MCF 10A (cell line): ENCODE measurements at regions not wholly inside any gene's neighbourhood (a gene's known extent, or its start where the extent isn't known, plus 50 kb on each side); places are given as distances from the start of the nearest gene placed in this dataset.

ENCODE experiments used
- BruUV-seq: library from RNA; stranded (reverse); fragments of 400-500 nt; replicated peaks from 2 replicates; lab custom pipeline; 2021; lab: Mats Ljungman, UMichigan
- CTCF ChIA-PET: fragments of 300-600 bp; sonication (Branson Sonifier 250); formaldehyde crosslinking; extraction: SDS; loops from one replicate; lab custom pipeline; 2021; ENCODE audit warnings: antibody characterized with exemption, inconsistent platforms; lab: Yijun Ruan, JAX
- POLR2A ChIA-PET: fragments of 300-600, 350-650 bp; sonication (Branson Sonifier 250); formaldehyde crosslinking; extraction: SDS; loops from one replicate; lab custom pipeline; 2020; ENCODE audit warnings: antibody characterized with exemption, inconsistent platforms; lab: Yijun Ruan, JAX
- DNase-seq: peaks from one replicate; pipeline ENCODE4 v3.0.0-alpha.2; 2018; ENCODE audit not compliant: unreplicated experiment
- H3K27ac Mint-ChIP-seq: one replicate; pipeline ENCODE4 v1.8.0; 2022; ENCODE audit warnings: mild to moderate bottlenecking, low read depth, mixed read lengths; ENCODE audit not compliant: unreplicated experiment
- H3K27me3 Mint-ChIP-seq: one replicate; pipeline ENCODE4 v1.8.0; 2022; ENCODE audit warnings: mixed read lengths; ENCODE audit not compliant: insufficient read depth, unreplicated experiment
- H3K36me3 Mint-ChIP-seq: one replicate; pipeline ENCODE4 v1.8.0; 2022; ENCODE audit warnings: mild to moderate bottlenecking, moderate library complexity, mixed read lengths; ENCODE audit not compliant: insufficient read depth, unreplicated experiment
- H3K4me1 Mint-ChIP-seq: one replicate; pipeline ENCODE4 v1.8.0; 2022; ENCODE audit warnings: mixed read lengths; ENCODE audit not compliant: insufficient read depth, unreplicated experiment
- H3K4me3 Mint-ChIP-seq: one replicate; pipeline ENCODE4 v1.8.0; 2022; ENCODE audit warnings: mild to moderate bottlenecking, moderate library complexity, mixed read lengths; ENCODE audit not compliant: unreplicated experiment
- H3K9me3 Mint-ChIP-seq: one replicate; pipeline ENCODE4 v1.8.0; 2022; ENCODE audit warnings: mixed read lengths; ENCODE audit not compliant: unreplicated experiment
- CTCF ChIP-seq: fragments of 200-600 bp; IDR thresholded peaks from one replicate; pipeline ENCODE4 v1.8.0; 2022; ENCODE audit warnings: antibody characterized with exemption, mild to moderate bottlenecking; ENCODE audit not compliant: unreplicated experiment
- intact Hi-C: fragments of 100-400 bp; cut with micrococcal nuclease; formaldehyde crosslinking; loops from 2 replicates; pipeline ENCODE4 v1.14.1; 2022

GRCh38 chr1:187129132-187129531, 300.4 kb downstream of the PLA2G4A start:
- no peak overlapping the region for H3K4me3 Mint-ChIP-seq
- H3K27ac Mint-ChIP-seq: no peak overlapping the region
- H3K4me1 Mint-ChIP-seq: no peaks in the 10 kb centered on the region
- H3K36me3 Mint-ChIP-seq: no peaks in the 10 kb centered on the region
- BruUV-seq: no TSS peak
- TF ChIP-seq CTCF: no peak
- H3K27me3 Mint-ChIP-seq: no peaks in the 10 kb centered on the region
- no peak for DNase-seq
- CTCF ChIA-PET: no interaction called here
- intact Hi-C loops: no loop called here
- no peaks in the 10 kb centered on the region for H3K9me3 Mint-ChIP-seq
- POLR2A ChIA-PET: no interaction called here

DNA sequence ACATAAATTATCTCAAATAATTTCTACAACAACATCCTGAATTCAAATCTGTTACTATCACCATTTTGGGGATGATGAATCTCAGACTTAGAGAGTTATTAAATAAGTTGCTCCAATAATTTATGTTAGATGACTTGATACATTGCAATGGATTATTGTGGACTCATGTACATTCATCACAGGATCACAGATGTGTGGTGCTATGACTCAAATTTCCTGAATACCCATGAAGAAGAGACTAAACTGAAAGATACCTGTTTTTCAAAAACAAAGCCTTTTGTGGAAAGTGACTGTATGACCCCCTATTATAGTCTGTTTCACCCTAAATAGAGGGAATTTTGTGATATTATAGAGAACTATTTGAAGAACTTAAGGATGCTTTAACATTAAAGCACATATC, 315.0 kb downstream of the PLA2G4A start:
- Mint-ChIP-seq H3K27ac (no peak overlapping the region), H3K36me3 (no peaks in the 10 kb centered on the region), H3K9me3 (peaks cover 7% of the 10 kb centered on the region), H3K4me3 (no peak overlapping the region), H3K4me1 (no peaks in the 10 kb centered on the region), H3K27me3 (no peaks in the 10 kb centered on the region)
- intact Hi-C loops: no loop called here
- DNase-seq: no peak
- BruUV-seq: no TSS peak
- TF ChIP-seq CTCF: no peak
- ChIA-PET POLR2A (no interaction called here), CTCF (no interaction called here)

DNA sequence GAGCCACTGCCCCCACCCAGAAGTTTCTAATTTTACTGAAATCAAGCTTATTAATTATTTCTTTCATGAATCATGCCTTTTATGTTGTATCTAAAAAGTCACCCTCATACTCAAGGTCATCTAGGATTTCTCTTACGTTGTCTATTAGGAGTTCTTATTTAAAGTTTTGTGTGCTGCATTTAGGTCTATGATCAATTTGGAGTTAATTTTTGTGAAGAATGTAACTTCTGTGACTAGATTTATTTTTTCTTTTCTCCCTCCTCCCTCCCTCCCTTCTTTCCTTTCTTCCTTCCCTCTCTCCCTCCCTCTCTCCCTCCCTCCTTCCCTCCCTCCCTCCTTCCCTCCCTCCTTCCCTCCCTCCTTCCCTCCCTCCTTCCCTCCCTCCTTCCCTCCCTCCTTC, 317.6 kb downstream of the PLA2G4A start:
- Mint-ChIP-seq H3K27me3 (no peaks in the 10 kb centered on the region), H3K4me3 (no peak overlapping the region), H3K36me3 (no peaks in the 10 kb centered on the region), H3K9me3 (peaks cover 7% of the 10 kb centered on the region), H3K27ac (no peak overlapping the region), H3K4me1 (no peaks in the 10 kb centered on the region)
- no peak for TF ChIP-seq CTCF
- ChIA-PET POLR2A (no interaction called here), CTCF (no interaction called here)
- DNase-seq: no peak
- intact Hi-C loops: no loop called here
- BruUV-seq: no TSS peak

DNA sequence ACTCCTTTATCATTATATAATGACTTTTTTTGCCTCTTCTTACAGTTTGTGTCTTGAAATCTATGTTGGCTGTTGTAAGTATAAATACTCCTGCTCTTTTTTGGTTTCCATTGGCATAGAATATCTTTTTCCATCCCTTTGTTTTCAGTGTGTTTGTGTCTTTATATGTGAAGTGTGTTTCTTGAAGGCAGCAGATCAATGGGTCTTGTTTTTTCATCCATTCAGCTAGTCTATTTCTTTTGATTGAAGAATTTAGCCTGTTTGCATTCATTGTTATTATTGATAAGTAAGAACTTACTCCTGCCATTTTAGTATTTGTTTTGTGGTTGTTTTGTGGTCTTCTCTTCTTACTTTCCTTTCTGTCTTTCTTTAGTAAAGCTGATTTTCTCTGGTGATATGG, 322.8 kb downstream of the PLA2G4A start:
- no peak overlapping the region for H3K4me3 Mint-ChIP-seq
- no peaks in the 10 kb centered on the region for H3K36me3 Mint-ChIP-seq
- no peak overlapping the region for H3K27ac Mint-ChIP-seq
- ChIA-PET POLR2A (no interaction called here), CTCF (interaction anchor here (0.6 to 0.7 kb wide), 2 partner anchors 12 to 323 kb away, joined by 3 to 4 read pairs; no protein-coding TSS in a partner anchor)
- intact Hi-C loops: no loop called here
- no TSS peak for BruUV-seq
- peaks cover 15% of the 10 kb centered on the region for H3K9me3 Mint-ChIP-seq
- H3K27me3 Mint-ChIP-seq: no peaks in the 10 kb centered on the region
- no peak for DNase-seq
- H3K4me1 Mint-ChIP-seq: no peaks in the 10 kb centered on the region
- TF ChIP-seq CTCF: no peak
